ENCODE measurements at regions not wholly inside any gene's neighbourhood (a gene's known extent, or its start where the extent isn't known, plus 50 kb on each side); places are given as distances from the start of the nearest gene placed in this dataset.
"Not testable (repeated sequence)": the region's sequence is repeated elsewhere in the genome, so short reads cannot be mapped to it uniquely, and the experiment has no call there.

GRCh38 chr12:34613988-34614387, 591.7 kb downstream of the ALG10 start:
- not testable (repeated sequence) for TF ChIP-seq CTCF (IDR thresholded peaks at IDR 0.05 in 4 of 5, conservative IDR thresholded peaks at IDR 0.05 in 1 of 5); POLR2A (IDR thresholded peaks at IDR 0.05)

All from gastrocnemius medialis (tissue), 4 donors.